ENCODE measurements at regions not wholly inside any gene's neighbourhood (a gene's known extent, or its start where the extent isn't known, plus 50 kb on each side); places are given as distances from the start of the nearest gene placed in this dataset.

DNA sequence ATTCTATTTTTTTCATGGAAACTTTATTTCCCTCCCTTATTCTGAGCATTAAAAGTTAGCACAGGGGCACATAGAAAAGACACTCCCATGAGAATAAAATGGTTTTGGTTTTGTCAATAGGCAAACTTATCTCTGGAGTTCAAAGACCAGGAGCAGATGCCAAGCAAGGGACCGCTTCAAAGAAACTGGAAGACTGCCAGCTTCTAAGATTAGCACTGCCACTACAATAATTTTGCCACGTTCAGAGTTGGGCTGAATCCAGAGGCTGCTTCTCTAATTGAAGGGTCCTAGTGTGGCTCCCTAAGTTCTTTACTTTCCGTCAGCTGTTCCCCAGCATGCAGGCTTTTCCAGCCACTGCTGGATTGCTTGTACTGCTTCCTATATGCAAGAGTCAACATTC lies 681.0 kb upstream of the GCFC2 start:
- TF ChIP-seq CTCF (IDR thresholded peaks at IDR 0.05) (no peak), POLR2AphosphoS5 (IDR thresholded peaks at IDR 0.05; ENCODE audit: low read depth, low read length) (no peak)

Measured in Panc1 (cell line).